LNCAP (cell line): ENCODE measurements at regions not wholly inside any gene's neighbourhood (a gene's known extent, or its start where the extent isn't known, plus 50 kb on each side); places are given as distances from the start of the nearest gene placed in this dataset.

Experiments
- TF ChIP-seq, protein P1 (sequence below): fragments of 450-650 bp; IDR thresholded peaks from 2 replicates; pipeline ENCODE4 v1.5.1; 2017; ENCODE audit warnings: mild to moderate bottlenecking

DNA sequence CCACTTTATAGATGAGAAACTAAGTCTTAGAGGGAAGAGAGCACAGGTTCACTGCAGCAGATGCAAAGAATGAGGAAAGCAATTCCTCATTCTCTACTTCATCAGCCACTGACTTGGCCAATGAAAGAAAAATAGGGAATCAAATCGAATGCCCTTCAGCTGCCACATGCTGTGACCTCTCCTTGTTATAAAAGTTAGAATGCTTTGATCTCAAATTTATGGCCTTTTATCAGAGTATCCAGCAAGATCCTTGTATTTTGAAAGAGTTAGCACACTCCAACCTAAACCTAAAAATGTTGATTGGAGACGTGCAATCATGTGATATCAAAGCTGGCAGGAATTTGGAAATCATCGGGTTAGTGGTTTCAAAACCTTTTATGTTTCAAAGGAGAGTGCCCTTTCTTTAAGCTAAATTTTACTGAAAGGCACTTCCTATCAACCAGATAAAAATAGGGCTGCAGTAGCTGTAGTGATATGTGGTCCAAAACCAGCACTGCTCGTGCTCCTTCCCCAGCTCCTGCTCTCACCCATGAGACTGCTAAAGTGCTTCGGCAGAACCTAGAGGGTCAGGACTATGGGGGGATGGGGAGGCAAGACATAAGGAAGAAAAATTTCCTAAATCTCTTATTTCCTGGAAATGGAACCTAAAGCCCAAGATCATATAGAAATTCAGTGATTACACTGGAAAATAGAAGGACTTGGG is 617.0 kb downstream of the PYDC2 start:
- TF ChIP-seq, protein P1, sequence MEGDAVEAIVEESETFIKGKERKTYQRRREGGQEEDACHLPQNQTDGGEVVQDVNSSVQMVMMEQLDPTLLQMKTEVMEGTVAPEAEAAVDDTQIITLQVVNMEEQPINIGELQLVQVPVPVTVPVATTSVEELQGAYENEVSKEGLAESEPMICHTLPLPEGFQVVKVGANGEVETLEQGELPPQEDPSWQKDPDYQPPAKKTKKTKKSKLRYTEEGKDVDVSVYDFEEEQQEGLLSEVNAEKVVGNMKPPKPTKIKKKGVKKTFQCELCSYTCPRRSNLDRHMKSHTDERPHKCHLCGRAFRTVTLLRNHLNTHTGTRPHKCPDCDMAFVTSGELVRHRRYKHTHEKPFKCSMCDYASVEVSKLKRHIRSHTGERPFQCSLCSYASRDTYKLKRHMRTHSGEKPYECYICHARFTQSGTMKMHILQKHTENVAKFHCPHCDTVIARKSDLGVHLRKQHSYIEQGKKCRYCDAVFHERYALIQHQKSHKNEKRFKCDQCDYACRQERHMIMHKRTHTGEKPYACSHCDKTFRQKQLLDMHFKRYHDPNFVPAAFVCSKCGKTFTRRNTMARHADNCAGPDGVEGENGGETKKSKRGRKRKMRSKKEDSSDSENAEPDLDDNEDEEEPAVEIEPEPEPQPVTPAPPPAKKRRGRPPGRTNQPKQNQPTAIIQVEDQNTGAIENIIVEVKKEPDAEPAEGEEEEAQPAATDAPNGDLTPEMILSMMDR = no peak

GRCh38 chr3:192079098-192079497 is 618.1 kb downstream of the PYDC2 start:
- TF ChIP-seq, protein P1 = no peak

DNA sequence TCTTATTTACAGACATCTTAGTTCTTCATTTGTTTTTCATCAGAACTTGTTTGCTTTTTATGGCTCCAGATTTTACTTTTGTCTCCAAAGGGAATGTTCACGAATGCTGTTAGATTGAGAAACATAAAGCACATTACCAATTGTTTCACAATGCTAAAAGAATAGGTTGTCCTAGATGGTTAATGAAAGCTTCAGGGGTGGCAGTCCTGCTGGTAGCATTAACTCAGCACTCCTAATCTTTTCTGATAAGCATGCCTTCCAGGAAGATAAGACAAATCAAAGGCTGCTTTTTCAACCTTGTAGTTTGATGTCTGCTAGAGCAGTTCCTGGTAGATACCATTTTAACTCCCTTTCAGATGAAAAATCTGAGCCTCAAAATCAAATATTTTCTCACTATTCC is 619.4 kb downstream of the PYDC2 start:
- TF ChIP-seq, protein P1 = no peak

DNA sequence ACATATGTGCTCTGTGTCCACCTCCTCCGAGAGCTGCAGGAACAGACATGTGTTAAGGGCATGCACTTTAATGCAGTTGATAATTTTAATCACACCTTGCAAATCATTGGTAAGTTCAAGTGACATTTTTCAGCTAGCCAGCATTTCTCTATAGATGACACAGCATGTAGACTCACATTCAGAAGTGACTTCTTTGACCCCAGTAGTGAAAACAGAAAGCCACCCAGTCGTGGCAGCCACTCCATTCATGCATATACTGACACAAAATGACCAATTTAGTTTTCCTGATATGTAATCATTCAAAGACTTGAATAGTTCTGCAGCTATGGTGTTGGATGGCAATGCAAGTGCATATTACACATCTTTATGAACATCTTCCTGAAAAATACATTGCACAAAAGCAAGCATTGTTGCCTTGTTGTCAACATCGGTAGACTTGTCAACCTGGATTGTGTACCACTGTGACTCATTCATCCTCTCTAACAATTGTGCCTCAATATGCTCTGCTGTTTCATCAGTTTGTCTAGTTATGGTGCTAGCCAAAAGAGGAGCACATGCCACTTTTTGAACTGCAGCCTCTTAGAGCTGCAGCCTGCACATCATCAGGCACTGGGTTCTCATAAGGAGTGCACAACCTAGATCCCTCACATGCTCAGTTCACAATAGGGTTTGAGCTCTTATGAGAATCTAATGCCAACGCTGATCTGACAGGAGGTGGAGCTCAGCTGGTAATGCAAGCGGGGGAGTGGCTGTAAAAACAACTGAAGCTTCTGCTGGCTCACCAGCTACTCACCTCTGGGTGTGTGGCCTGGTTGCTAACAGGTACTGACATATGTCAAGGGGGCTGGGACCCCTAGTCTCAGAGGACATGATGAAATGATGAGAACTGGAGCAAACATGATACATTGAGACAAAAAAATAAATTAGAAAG is 622.0 kb downstream of the PYDC2 start:
- TF ChIP-seq, protein P1 = no peak
